T1000 (cell line): ENCODE measurements at regions not wholly inside any gene's neighbourhood (a gene's known extent, or its start where the extent isn't known, plus 50 kb on each side); places are given as distances from the start of the nearest gene placed in this dataset.
A peak's percentile ranks its signal among the peaks of the same experiment; 100 is the strongest.
"Not testable (repeated sequence)": the region's sequence is repeated elsewhere in the genome, so short reads cannot be mapped to it uniquely, and the experiment has no call there.

Experiments
- DNase-seq: peaks from one replicate; lab custom pipeline; 2025; ENCODE audit warnings: mixed read lengths; lab: John Stamatoyannopoulos, UW

DNA sequence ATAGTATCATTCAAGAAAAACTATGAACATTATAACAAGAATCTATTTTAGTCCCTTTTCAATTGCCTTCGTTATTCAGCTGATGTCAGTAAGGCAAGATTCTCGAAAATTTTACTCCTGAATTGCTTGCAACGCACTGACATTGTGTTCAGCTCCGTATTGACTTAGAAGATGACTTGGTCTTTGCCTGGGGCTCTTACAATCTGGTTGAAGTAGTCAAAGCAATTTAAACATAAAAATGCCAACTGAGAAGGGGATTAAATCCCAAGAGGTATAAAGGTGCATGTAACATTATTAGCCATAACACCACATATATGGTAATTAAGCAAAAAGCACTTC lies 507.1 kb downstream of the CENPC start:
- no peak for DNase-seq

DNA sequence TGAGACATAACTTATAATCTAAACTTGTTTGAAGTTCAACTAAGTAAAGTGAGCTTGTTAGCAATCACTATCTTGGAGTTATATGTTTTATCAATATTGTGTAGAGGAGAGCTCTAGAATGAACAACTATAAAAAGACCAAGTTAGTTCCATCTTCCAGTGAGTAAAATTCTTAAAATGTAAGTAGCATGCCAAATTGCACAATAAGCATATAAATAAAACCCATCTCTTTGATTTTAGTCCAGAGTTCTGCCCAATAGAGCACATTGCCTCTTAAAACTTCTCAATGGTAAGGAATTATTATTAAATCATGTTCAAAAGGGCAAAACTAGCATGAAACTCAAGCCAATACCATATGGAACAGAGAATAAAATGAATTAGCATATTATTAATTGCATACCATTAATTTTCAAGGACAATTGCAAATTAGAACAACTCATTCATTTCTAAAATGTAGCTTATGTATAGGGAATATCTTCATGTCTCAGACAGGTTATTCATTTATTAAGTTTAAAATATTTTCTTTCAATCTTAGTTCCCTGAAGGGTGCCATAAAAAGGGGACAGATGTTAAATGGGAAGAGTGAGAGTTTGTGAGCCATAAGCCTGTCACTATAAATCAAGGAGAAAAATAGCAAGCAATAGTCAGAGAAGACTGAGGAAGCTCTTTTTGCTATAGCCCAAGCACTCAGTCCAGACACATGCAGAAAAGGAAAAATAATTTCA lies 507.6 kb downstream of the CENPC start:
- DNase-seq = no peak

DNA sequence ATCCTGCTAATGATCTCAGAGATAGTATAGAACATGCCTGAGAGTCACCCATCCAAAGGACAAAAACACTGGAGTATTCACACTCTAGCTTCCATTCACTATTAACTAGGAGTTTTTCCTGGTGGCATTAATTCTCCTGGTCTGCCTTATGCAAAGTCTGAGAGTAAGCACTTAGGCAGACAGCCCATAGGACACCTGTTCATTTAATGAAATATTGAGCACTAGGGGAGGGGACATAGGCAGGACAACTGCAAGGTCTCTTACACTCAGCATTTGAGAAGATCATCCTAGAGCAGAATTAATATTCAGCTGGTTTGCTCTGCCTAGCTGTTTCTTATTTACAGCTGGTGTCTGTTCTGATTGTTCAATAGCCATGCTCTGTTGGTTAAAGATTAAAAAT lies 508.5 kb downstream of the CENPC start:
- no peak for DNase-seq

DNA sequence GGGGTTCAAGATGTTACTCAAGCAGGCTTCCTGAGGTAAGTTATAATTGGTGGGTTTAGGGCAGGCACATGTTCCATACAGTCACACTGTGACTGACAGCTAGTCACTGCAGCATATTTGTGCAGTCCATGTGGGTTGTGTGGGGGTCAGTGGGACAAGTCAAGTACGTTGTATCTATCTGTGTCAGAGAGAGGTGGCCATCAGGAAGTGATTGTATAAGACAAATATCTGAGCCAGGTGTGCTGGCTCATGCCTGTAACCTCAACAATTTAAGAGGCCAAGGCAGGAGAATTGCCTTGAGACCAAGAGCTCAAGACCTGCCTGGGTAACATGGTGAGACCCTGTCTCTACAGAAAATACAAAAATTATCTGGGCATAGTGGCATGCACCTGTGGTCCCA lies 509.3 kb downstream of the CENPC start:
- DNase-seq = no peak

DNA sequence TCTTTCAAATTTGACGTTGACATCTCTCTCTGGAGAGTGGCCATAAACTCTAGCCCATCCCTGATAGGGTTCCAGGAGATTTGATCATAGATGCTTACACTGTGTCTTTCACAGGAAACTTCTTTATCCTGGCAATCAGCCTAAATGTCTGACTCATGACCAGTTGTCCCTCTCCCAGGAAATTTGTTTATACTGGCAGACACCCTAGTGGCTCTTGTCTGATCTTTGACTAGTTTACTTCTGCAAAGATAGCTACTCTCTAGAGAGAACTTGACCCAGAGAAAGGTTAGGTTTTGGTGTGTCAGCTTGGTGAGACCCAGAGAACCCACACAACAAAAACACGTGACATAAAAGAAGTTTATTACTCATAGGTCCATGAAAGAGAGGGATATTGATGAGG lies 509.8 kb downstream of the CENPC start:
- DNase-seq = peak; percentile 59

DNA sequence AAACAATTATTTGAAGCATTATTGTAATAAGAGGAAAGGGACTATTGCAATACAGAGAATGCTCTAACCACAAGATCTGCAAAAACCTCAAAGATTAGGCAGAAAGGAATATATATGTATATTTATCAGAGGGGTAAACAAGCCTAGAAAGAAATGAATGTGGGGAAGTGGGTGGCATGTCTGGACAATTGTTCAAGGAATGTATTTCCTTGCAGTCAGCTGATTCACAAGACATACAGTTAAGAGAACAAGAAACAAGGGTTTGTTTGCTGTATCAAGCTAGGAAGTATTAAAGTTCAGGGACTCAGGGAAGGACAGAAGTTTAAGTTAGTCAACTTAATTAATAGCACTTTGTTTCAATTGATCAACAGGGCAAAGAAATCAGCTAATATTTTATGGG lies 514.7 kb downstream of the CENPC start:
- no peak for DNase-seq

DNA sequence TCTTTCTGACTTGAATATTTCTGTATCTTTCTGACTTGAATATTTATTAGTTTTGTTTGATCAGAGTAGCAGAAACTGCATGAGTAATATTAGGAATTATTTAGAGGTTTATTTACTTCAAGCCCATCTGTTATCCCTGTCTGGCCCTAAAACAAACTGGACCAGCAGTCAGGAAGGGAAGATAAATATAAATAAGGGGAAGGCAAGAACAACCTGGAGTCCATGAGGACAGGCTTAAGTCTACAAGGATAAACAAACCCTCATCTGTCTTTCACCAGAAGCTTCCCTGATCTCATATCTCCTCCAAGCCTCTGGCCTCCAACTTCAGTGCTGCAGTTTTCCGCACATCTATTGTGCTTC lies 524.9 kb downstream of the CENPC start:
- no peak for DNase-seq

DNA sequence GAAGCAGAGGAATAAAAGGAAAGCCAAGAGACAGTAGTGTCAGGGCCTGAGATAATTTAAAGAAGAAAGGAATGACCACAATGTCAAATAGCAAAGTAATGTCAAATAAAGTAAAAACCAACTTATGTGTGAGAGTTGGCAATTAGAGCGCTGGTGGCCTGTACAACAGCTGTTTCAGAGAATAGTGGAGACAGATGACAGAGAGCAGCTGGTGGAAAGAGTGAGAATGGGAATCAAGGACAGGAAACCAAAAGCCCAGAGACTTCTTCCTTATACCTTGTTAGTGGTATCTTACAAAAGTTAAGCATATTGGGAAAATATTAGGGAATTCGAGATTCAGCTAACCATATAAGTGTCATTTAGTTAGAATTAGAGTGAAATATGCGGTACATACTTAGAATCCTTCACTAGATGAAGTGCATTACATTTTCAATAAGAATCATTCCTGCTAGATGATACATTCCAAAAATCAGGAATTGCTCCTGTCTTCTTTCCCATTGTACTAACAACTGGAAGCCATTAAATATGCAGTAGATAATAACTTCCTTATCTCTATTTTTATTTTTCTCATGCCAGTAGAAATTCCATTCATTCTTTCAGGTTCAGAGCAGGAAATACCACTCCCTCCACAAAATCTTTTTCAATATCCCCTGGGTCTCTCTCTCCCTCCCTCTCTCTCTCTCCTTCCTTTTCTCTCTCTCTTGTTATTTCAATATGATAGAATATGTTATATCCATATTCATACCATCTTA lies 525.4 kb downstream of the CENPC start:
- no peak for DNase-seq

DNA sequence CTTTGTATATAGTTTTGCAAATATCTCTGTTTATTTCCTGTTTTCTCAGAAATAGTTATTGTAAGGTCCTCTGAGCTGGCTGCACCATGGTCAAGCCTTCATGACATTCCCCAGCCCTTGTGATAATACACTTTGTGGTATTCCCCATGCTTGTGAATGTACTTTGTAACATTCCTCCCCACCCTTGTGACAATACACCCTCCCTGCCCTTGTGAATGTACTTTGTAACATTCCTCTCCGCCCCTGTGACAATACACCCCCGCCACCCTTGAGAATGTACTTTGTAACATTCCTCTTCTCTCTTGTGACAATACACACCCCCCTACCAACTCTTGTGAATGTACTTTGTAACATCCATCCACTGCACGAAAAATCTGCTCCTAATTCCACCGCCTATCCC lies 530.7 kb downstream of the CENPC start:
- DNase-seq = no peak

DNA sequence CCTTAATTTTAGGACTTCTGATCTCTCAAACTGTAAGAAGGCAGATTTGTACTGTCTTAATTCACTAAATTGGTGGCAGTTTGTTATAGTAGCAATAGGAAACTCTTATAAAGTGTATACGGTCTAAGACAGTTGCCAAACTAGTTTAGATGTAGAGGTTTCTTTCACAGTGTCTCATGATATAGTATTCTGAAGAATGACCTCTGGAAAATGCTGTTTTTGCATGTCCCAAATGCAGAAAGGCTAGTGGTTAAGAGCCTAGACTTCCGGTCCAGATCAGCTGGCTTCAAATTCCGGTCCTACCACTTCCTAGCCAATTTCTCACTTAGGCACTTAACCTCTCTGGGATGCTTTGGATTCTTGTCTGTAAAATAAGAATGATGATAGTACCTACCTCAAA lies 538.5 kb downstream of the CENPC start:
- no peak for DNase-seq

DNA sequence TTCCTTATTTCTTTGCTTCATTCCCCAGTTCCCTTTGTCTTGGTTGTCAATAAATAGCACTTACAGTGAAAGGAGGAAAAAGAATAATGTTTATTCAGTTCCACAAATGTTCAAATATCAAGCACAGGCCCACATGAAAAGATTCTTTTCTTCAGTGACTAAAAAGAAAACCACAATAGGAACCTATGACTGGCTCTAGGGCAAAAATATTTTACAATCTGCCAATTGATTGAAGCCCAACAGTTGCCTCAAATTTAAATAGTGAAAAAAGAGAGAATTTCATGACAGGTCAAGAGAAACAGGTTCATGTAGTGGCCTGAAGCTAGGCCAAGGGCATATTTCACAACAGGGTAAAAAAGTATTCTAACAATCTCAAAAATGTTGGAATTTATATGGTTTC lies 553.8 kb downstream of the CENPC start:
- no peak for DNase-seq

DNA sequence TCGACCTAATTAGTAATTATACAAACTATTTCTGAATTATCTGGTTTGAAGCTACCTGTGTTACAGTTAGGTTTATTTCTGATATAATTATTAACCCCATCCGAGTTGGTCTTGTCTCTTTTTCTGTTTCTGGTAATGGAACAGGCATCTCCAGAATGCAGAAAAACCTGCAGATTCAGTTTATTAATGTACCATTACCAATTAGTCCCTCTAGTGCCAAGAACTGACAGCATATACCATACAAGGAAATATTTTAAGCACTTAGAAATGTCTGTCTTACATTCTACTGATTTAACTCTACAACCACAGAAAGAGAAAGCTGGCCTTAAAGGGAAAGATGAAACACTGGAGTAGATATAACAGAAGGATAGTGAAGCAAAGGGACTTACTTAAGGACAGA lies 570.6 kb downstream of the CENPC start:
- DNase-seq = no peak

DNA sequence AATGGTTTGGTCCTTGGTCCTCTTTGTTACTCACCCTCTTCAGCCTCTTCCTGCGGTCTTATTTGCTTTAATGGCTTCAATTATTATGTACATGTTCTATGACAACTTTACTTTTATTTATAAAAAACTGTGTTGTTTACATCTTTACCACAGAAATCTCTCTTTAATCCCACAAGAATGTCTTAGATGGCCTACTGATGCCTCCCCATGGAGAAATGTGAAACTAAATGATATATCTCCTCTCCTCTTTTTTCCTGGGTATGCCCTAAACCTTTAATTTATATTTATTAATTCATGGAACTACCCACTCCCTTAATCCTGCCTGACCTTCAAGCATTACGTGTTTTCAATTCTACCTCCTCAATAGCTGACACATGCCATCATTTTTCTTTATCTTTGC lies 573.2 kb downstream of the CENPC start:
- DNase-seq = no peak

DNA sequence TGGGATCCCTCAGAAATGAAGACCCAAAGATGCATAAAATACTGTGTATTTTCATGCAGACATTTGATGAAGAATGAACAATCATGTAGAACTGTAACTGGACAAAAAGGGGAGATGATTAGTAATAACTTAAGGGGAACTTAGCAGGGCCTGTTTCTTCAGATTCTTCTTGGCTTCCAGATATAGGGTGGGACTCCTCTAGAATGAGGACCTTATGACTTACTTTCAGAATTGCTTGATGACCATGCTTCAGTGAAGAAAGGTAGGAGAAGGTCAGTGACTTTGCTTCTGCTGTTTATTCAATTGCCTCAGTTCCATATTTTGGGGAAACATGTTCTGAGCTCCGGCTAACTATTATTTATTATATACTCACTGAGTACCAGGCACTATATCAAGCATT lies 580.8 kb downstream of the CENPC start:
- no peak for DNase-seq

DNA sequence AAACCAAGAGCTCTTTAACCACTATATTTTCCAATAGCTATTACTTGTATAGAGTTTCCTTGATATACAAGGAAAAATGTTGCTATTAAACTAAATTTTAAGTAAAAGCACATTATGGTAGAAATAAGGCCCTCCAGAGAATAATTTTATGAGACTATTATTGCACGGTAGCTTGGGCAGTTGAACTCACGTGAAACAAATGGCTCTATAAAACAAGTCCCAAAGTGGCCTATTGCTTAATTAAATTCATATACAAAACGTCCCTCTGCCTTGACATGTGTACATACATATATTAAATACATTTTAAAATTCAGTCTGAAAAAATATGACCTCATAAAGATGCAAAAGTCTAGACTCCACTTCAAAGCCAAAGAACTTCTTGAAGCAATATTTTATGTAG lies 582.2 kb downstream of the CENPC start:
- DNase-seq = no peak

DNA sequence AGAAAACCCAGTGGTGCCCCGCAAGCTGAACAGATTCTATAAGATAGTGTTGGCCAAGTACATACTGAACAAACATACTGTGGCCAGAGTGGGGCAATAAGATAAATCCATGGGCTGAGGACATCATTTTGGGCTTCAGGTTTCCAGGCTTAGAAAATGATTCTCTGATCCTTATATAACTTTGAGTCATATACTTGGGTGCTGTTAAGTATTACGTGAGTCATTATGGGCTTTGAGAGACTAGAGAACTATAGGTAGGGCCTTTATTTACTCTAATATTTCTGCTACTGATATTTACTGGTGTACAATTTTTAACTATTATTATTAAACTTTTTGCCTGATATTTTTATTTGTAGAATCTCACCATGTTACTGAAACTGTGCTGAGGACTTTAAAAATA lies 586.1 kb downstream of the CENPC start:
- DNase-seq = no peak

DNA sequence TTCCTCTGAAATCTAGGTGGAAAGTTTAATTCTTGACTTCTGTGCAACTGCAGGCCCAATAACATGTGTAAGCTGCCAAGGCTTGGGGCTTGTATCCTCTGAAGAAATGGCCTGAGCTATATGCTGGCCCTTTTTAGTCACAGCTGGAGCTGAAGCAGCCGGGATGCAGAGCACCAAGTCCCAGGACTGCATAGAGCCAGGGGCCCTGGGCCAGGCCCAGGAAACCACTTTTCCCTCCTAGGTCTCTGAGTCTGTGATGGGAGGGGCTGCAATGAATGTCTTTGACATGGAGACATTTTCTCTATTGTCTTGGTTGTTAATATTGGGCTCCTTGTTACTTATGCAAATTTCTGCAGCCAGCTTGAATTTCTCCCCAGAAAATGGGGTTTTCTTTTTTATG lies 588.5 kb downstream of the CENPC start:
- DNase-seq = no peak

DNA sequence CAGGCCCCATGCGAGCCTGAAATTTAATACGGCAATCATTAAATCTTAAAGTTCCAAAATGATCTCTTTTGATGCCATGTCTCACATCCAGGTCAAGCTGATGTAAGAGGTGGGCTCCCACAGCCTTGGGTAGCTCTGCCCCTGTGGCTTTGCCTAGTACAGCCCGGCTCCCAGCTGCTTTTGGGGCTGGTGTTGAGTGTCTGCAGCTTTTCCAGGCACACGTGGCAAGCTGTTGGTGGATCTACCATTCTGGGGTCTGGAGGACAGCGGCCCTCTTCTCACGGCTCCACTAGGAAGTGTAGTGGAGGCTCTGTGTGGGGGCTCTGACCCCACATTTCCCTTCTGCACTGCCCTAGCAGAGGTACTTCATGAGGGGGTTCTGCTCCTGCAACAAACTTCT lies 588.9 kb downstream of the CENPC start:
- no peak for DNase-seq

DNA sequence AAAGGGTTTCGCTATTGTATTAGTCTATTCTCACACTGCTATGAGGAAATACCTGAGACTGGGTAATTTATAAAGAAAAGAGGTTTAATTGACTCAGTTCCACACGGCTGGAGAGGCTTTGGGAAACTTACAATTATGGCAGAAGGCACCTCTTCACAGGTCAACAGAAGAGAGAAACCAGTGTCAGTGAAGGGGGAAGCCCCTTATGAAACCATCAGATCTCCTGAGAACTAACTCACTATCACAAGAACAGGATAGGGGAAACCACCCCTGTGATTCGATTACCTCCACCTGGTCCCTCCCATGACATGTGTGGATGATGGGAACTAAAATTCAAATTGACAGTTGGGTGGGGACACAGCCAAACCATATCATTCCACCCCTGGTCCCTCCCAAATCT lies 589.5 kb downstream of the CENPC start:
- no peak for DNase-seq

DNA sequence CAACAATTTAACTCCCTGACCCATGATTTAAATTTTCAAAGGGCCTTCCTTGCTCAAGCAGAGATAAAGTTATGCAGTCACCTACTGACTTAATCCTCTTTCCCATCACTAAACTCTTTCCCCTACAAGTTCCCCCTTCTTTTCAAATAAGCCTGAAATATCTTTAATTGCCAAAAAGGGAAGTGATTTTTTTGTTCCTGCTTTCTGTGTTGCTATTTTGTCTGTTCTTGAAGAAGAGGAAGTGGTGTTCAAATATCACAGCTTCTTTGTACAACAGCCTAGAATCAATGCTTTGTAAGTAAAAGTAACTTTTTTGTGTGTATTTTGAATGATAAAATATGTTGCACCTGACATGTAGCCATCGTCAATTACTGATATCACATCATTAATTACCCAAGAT lies 595.9 kb downstream of the CENPC start:
- DNase-seq = no peak

DNA sequence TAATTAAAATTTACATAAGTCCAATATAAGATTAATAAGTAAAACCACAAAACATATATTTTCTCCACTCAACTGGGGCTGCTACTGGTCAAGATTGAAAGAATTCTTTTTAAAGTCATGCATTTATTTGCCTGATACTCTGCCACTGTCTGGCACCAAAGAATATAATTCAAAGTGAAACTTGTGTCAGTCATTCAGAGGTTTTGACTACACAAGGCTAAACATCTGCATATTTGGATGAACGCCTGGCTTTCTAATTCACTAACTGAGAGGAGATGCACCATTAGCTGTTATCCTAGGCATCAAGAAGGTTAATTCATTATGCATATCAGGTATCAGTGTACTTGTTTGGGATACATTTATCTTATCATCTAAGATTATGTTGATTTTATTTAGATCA lies 598.5 kb downstream of the CENPC start:
- no peak for DNase-seq

DNA sequence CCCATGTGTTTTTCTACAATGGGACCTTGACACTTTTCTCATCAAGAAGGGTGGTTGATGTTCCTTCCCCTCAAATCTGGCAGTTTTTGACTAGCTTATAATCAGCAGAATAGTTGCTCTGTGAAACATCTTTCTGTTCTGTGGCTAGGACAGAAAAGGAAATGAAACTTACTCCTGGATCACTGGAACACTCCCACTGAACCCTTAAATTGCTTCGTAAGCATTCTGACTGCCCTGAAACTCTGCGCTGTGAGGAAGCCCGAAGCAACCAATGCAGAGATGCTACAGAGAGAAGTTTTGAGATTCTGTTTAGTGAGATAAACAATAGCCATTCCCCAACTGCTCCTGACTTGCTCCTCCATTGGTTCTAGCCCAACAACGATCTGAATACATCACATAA lies 602.2 kb downstream of the CENPC start:
- DNase-seq = no peak

DNA sequence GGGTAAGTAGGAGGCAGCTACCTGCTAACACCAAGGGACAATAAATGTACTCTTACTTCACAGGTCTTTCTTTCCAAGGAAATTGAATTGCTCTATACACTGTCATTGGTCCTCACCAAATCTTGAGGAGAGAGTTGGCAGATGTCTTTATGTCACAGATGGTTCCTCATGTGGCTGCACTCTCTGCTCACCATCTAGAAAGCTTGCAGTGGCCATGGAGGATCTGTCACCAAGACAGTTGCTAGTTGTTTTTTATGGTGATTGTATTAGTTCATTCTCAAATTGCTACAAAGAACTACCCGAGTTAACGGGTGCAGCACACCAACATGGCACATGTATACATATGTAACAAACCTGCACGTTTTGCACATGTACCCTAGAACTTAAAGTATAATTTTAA lies 613.3 kb downstream of the CENPC start:
- DNase-seq = not testable (repeated sequence)

DNA sequence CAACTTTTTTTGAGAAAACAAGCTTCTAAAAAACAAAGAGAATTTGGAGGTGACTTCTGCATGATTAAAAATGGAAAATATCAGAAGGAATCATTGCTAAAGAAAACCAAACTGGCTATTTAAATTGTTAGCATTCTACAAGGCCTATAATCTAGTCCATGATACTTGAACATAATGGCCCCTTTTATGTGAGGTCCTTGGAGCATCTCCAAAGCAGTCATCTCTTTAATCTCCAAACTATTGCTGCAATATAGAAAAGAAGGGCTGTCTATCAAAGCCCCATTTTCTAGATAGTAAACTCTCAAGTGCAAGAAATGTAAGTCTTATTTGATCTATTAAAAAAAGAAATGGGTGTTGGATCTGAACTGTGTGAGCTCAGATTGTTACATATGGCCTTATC lies 615.1 kb downstream of the CENPC start:
- DNase-seq = no peak
